Common myeloid progenitor, CD34-positive (primary cell): ENCODE measurements at regions not wholly inside any gene's neighbourhood (a gene's known extent, or its start where the extent isn't known, plus 50 kb on each side); places are given as distances from the start of the nearest gene placed in this dataset.
A peak's percentile ranks its signal among the peaks of the same experiment; 100 is the strongest.
"Not testable (repeated sequence)": the region's sequence is repeated elsewhere in the genome, so short reads cannot be mapped to it uniquely, and the experiment has no call there.

ENCODE experiments used
- CTCF ChIA-PET: fragments of 350-600 bp; sonication (Branson Sonifier 250); formaldehyde crosslinking; loops from one replicate; lab custom pipeline; 2021; ENCODE audit warnings: antibody characterized with exemption; lab: Charles Lee
- POLR2A ChIA-PET: fragments of 350-600 bp; sonication (Branson Sonifier 250); formaldehyde crosslinking; loops from one replicate; lab custom pipeline; 2021; ENCODE audit warnings: antibody characterized with exemption; lab: Charles Lee
- DNase-seq, 3 donors: peaks; one replicate each; pipeline versions ENCODE4 v3.0.0 to v3.0.0-alpha.2; 2013
- H3K27ac ChIP-seq, 2 experiments: 1 replicate in 1 of 2; 2 replicates in 1 of 2; pipeline ENCODE4 v1.7.0; 2013; ENCODE audit warnings: inconsistent platforms in 2 of 2, low read length in 2 of 2, mild to moderate bottlenecking in 2 of 2, low read depth in 1 of 2, moderate library complexity in 1 of 2; ENCODE audit not compliant: severe bottlenecking in 2 of 2, insufficient read depth in 1 of 2, poor library complexity in 1 of 2
- H3K27me3 ChIP-seq, 5 experiments: replicated peaks in 2 of 5; 1 replicate in 3 of 5; 2 replicates in 2 of 5; pipeline versions ENCODE4 v1.6.1 to v1.7.0; 2013; ENCODE audit warnings: low read length in 4 of 5, mild to moderate bottlenecking in 2 of 5, moderate library complexity in 2 of 5, inconsistent platforms in 1 of 5; ENCODE audit not compliant: insufficient read depth in 5 of 5, control insufficient read depth in 4 of 5
- H3K36me3 ChIP-seq, 4 experiments: 1 replicate in 2 of 4; 2 replicates in 2 of 4; pipeline versions ENCODE4 v1.6.1 to v1.7.0; 2013; ENCODE audit warnings: low read length in 3 of 4, control low read depth in 1 of 4, mild to moderate bottlenecking in 1 of 4; ENCODE audit not compliant: control insufficient read depth in 4 of 4, insufficient read depth in 4 of 4
- H3K4me1 ChIP-seq, 4 experiments: 1 replicate in 3 of 4; 2 replicates in 1 of 4; pipeline versions ENCODE4 v1.6.1 to v1.7.1; 2013; ENCODE audit warnings: low read length in 3 of 4, mild to moderate bottlenecking in 3 of 4, control low read depth in 1 of 4, inconsistent platforms in 1 of 4, moderate library complexity in 1 of 4; ENCODE audit not compliant: control insufficient read depth in 4 of 4, insufficient read depth in 4 of 4; ENCODE audit errors: control extremely low read depth in 1 of 4
- H3K4me3 ChIP-seq, 7 experiments: 1 replicate in 4 of 7; 2 replicates in 3 of 7; pipeline versions ENCODE4 v1.5.1 to v1.7.0; 2013; ENCODE audit warnings: mild to moderate bottlenecking in 7 of 7, low read length in 6 of 7, moderate library complexity in 6 of 7, inconsistent platforms in 2 of 7, low read depth in 2 of 7, control low read depth in 1 of 7; ENCODE audit not compliant: insufficient read depth in 4 of 7, control insufficient read depth in 1 of 7; ENCODE audit errors: extremely low read depth in 1 of 7
- H3K9me3 ChIP-seq, 5 experiments: 1 replicate in 4 of 5; 2 replicates in 1 of 5; pipeline versions ENCODE4 v1.6.1 to v1.7.1; 2013; ENCODE audit warnings: low read length in 4 of 5, mild to moderate bottlenecking in 2 of 5, inconsistent platforms in 1 of 5, low read depth in 1 of 5, moderate library complexity in 1 of 5; ENCODE audit not compliant: control insufficient read depth in 4 of 5, insufficient read depth in 2 of 5; ENCODE audit errors: control extremely low read depth in 1 of 5
- WGBS: methylation state at CpG from one replicate; pipeline ENCODE4 v1.1.5; 2013; ENCODE audit not compliant: insufficient coverage; 5-methylcytosine and 5-hydroxymethylcytosine counted together

DNA sequence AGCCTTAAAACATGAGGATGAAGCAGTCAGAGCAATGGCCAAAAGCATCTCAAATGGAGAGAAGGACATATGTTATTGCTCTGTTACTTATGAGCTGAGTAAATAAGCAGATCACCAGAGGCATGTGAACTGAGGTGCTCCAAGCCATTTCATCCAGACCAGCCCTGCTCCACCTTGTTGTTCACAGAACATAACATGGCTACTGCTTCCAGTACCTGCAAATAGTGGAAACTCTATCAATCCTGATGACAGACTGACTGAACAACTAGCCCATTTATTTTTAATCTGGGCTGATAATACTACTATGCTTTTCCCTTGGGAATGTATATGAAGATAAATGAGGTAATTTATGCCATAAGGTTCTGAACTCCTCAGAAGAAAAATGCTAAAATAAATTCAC lies 1164.7 kb downstream of the FAM181B start:
- Histone ChIP-seq H3K36me3 (no peaks in the 10 kb centered on the region), H3K27me3 (no peaks in the 10 kb centered on the region), H3K4me3 (no peak overlapping the region), H3K27ac (no peak overlapping the region), H3K9me3 (no peaks in the 10 kb centered on the region), H3K4me1 (no peaks in the 10 kb centered on the region)
- no peak for DNase-seq
- CTCF ChIA-PET: no interaction called here
- POLR2A ChIA-PET: no interaction called here

GRCh38 chr11:81548123-81548522 lies 1185.5 kb downstream of the FAM181B start:
- no peak overlapping the region for H3K4me3 ChIP-seq
- H3K36me3 ChIP-seq: no peaks in the 10 kb centered on the region
- H3K27ac ChIP-seq: no peak overlapping the region
- ChIA-PET POLR2A (no interaction called here), CTCF (no interaction called here)
- H3K9me3 ChIP-seq: no peaks in the 10 kb centered on the region
- no peaks in the 10 kb centered on the region for H3K4me1 ChIP-seq
- DNase-seq: no peak
- WGBS: no CpG with 5 or more reads among the region's 1 CpG
- H3K27me3 ChIP-seq: no peaks in the 10 kb centered on the region

- DNase-seq, H3K36me3 ChIP-seq, H3K4me3 ChIP-seq, CTCF ChIA-PET, H3K9me3 ChIP-seq, H3K27ac ChIP-seq, POLR2A ChIA-PET, H3K27me3 ChIP-seq, H3K4me1 ChIP-seq: not testable (repeated sequence)
- 85% methylated on average over 11 of the region's 12 CpGs for WGBS
These were observed 1193.9 kb downstream of the FAM181B start for GRCh38 chr11:81539806-81540205.

GRCh38 chr11:81515566-81515965 lies 1218.1 kb downstream of the FAM181B start:
- H3K27me3 ChIP-seq: no peaks in the 10 kb centered on the region
- no peaks in the 10 kb centered on the region for H3K4me1 ChIP-seq
- no peak for DNase-seq
- no peak overlapping the region for H3K27ac ChIP-seq
- no peaks in the 10 kb centered on the region for H3K9me3 ChIP-seq
- ChIA-PET CTCF (no interaction called here), POLR2A (no interaction called here)
- H3K36me3 ChIP-seq: no peaks in the 10 kb centered on the region
- no peak overlapping the region for H3K4me3 ChIP-seq

- CTCF ChIA-PET: interaction anchor here (0.6 to 0.7 kb wide), 2 partner anchors 22 to 1863 kb away, joined by 3 read pairs; no protein-coding TSS in a partner anchor
- POLR2A ChIA-PET: no interaction called here
- Histone ChIP-seq H3K9me3 (no peaks in the 10 kb centered on the region), H3K4me3 (no peak overlapping the region), H3K36me3 (no peaks in the 10 kb centered on the region), H3K27ac (no peak overlapping the region), H3K27me3 (no peaks in the 10 kb centered on the region), H3K4me1 (no peaks in the 10 kb centered on the region)
- peak; percentile 9 to 60 (median 55) for DNase-seq
- 6% methylated on average over 2 of the region's 5 CpGs for WGBS
These were observed 1236.4 kb downstream of the FAM181B start for GRCh38 chr11:81497202-81497804.

- 100% methylated on average over 1 of the region's 1 CpG for WGBS
- CTCF ChIA-PET: interaction anchor here (0.6 kb wide), 1 partner anchor 1862 kb away, joined by 3 read pairs; no protein-coding TSS in a partner anchor
- Histone ChIP-seq H3K27ac (no peak overlapping the region), H3K4me3 (no peak overlapping the region), H3K4me1 (no peaks in the 10 kb centered on the region), H3K27me3 (no peaks in the 10 kb centered on the region), H3K9me3 (no peaks in the 10 kb centered on the region), H3K36me3 (no peaks in the 10 kb centered on the region)
- POLR2A ChIA-PET: no interaction called here
- no peak for DNase-seq
These were observed 1237.1 kb downstream of the FAM181B start for GRCh38 chr11:81496601-81497000.

- CTCF ChIA-PET: interaction anchor here (1.3 kb wide), 1 partner anchor 11 kb away, joined by 4 read pairs; no protein-coding TSS in a partner anchor
- WGBS: 100% methylated on average over 1 of the region's 4 CpGs
These were observed 1237.9 kb downstream of the FAM181B start for GRCh38 chr11:81495699-81496292.

More at GRCh38 chr11:81495699-81496292, 1237.9 kb downstream of the FAM181B start:
- H3K27me3 ChIP-seq: no peaks in the 10 kb centered on the region
- POLR2A ChIA-PET: no interaction called here
- no peak overlapping the region for H3K4me3 ChIP-seq
- no peaks in the 10 kb centered on the region for H3K4me1 ChIP-seq
- H3K9me3 ChIP-seq: no peaks in the 10 kb centered on the region
- no peaks in the 10 kb centered on the region for H3K36me3 ChIP-seq
- DNase-seq: no peak
- H3K27ac ChIP-seq: no peak overlapping the region
